Spleen (tissue), 7 donors: ENCODE measurements at regions not wholly inside any gene's neighbourhood (a gene's known extent, or its start where the extent isn't known, plus 50 kb on each side); places are given as distances from the start of the nearest gene placed in this dataset.

Experiments used
- CTCF ChIP-seq, 11 experiments: fragments of 200-600 bp in 7 of 11; fragments of 450-650 bp in 4 of 11; sonication (generic) in 4 of 11; IDR thresholded peaks in 8 of 11; conservative IDR thresholded peaks in 3 of 11; 1 replicate in 7 of 11; 2 replicates in 4 of 11; pipeline versions ENCODE4 v1.4.0 to v1.8.0; 2016 to 2021; ENCODE audit warnings: antibody characterized with exemption in 11 of 11, inconsistent platforms in 4 of 11, mild to moderate bottlenecking in 1 of 11
- POLR2A ChIP-seq, 3 donors: fragments of 450-650 bp; IDR thresholded peaks; one replicate each; pipeline ENCODE4 v1.5.1; 2017; ENCODE audit warnings: antibody characterized with exemption in 3 of 3, mild to moderate bottlenecking in 1 of 3
- donor health status: DM: no; HTN: no; CAD: no; lungs with moderate emphysema.
- donor health status: DM: no; HTN: no; CAD: no.
- donor health status: DM: no; HTN: no; CAD: no.

- TF ChIP-seq CTCF (IDR thresholded peaks at IDR 0.05 in 8 of 11, conservative IDR thresholded peaks at IDR 0.05 in 3 of 11) (no peak), POLR2A (IDR thresholded peaks at IDR 0.05) (no peak)
Observed at GRCh38 chr13:88565566-88565965, 894.4 kb downstream of the SLITRK5 start.
